ENCODE measurements at regions not wholly inside any gene's neighbourhood (a gene's known extent, or its start where the extent isn't known, plus 50 kb on each side); places are given as distances from the start of the nearest gene placed in this dataset.

- DNase-seq (ENCODE audit: insufficient read length, low spot score) (no peak), FAIRE-seq (no peak)
Measured at GRCh38 chr1:187619175-187619574, 790.4 kb downstream of the PLA2G4A start.

GRCh38 chr1:187621951-187622350, 793.2 kb downstream of the PLA2G4A start:
- FAIRE-seq (peak; percentile 20), DNase-seq (ENCODE audit: insufficient read length, low spot score) (no peak)

GRCh38 chr1:187622545-187622944, 793.8 kb downstream of the PLA2G4A start:
- DNase-seq (ENCODE audit: insufficient read length, low spot score), result no peak
- no peak for FAIRE-seq

- FAIRE-seq (no peak), DNase-seq (ENCODE audit: insufficient read length, low spot score) (no peak)
Measured at GRCh38 chr1:187624812-187625545, 796.2 kb downstream of the PLA2G4A start.

- DNase-seq (ENCODE audit: insufficient read length, low spot score) (no peak), FAIRE-seq (no peak)
Measured at GRCh38 chr1:187626056-187626455, 797.3 kb downstream of the PLA2G4A start.

- DNase-seq (ENCODE audit: insufficient read length, low spot score) (no peak), FAIRE-seq (no peak)
Measured at GRCh38 chr1:187627516-187627915, 798.8 kb downstream of the PLA2G4A start.

GRCh38 chr1:187629075-187629474, 800.3 kb downstream of the PLA2G4A start:
- no peak for DNase-seq (ENCODE audit: insufficient read length, low spot score)
- FAIRE-seq, result no peak

- DNase-seq (ENCODE audit: insufficient read length, low spot score) (no peak), FAIRE-seq (no peak)
Measured at GRCh38 chr1:187630653-187631380, 802.1 kb downstream of the PLA2G4A start.

- DNase-seq (ENCODE audit: insufficient read length, low spot score) (no peak), FAIRE-seq (no peak)
Measured at GRCh38 chr1:187631381-187631675, 802.6 kb downstream of the PLA2G4A start.

GRCh38 chr1:187631984-187632383, 803.2 kb downstream of the PLA2G4A start:
- DNase-seq (ENCODE audit: insufficient read length, low spot score) (no peak), FAIRE-seq (no peak)

GRCh38 chr1:187634940-187635339, 806.2 kb downstream of the PLA2G4A start:
- no peak for FAIRE-seq

GRCh38 chr1:187638733-187639434, 810.1 kb downstream of the PLA2G4A start:
- DNase-seq (ENCODE audit: insufficient read length, low spot score) (no peak), FAIRE-seq (no peak)

More at GRCh38 chr1:187634940-187635339, 806.2 kb downstream of the PLA2G4A start:
- DNase-seq (ENCODE audit: insufficient read length, low spot score), result no peak

- no peak for FAIRE-seq
Measured at GRCh38 chr1:187641015-187641414, 812.3 kb downstream of the PLA2G4A start.

GRCh38 chr1:187641463-187641862, 812.7 kb downstream of the PLA2G4A start:
- no peak for FAIRE-seq
- DNase-seq (ENCODE audit: insufficient read length, low spot score), result no peak

More at GRCh38 chr1:187641015-187641414, 812.3 kb downstream of the PLA2G4A start:
- no peak for DNase-seq (ENCODE audit: insufficient read length, low spot score)

- FAIRE-seq (no peak), DNase-seq (ENCODE audit: insufficient read length, low spot score) (no peak)
Measured at GRCh38 chr1:187641907-187642306, 813.2 kb downstream of the PLA2G4A start.

GRCh38 chr1:187645651-187646050, 816.9 kb downstream of the PLA2G4A start:
- no peak for DNase-seq (ENCODE audit: insufficient read length, low spot score)
- no peak for FAIRE-seq

GRCh38 chr1:187646536-187647107, 817.9 kb downstream of the PLA2G4A start:
- FAIRE-seq, result no peak
- DNase-seq (ENCODE audit: insufficient read length, low spot score), result no peak

- FAIRE-seq, result no peak
Measured at GRCh38 chr1:187648091-187648490, 819.3 kb downstream of the PLA2G4A start.

GRCh38 chr1:187654635-187655034, 825.9 kb downstream of the PLA2G4A start:
- FAIRE-seq, result no peak

More at GRCh38 chr1:187648091-187648490, 819.3 kb downstream of the PLA2G4A start:
- no peak for DNase-seq (ENCODE audit: insufficient read length, low spot score)

GRCh38 chr1:187655104-187655503, 826.4 kb downstream of the PLA2G4A start:
- FAIRE-seq (no peak), DNase-seq (ENCODE audit: insufficient read length, low spot score) (no peak)

More at GRCh38 chr1:187654635-187655034, 825.9 kb downstream of the PLA2G4A start:
- DNase-seq (ENCODE audit: insufficient read length, low spot score), result no peak

GRCh38 chr1:187665483-187665882, 836.7 kb downstream of the PLA2G4A start:
- DNase-seq (ENCODE audit: insufficient read length, low spot score) (no peak), FAIRE-seq (no peak)

All from HTR-8/SVneo (cell line).